ENCODE measurements at regions not wholly inside any gene's neighbourhood (a gene's known extent, or its start where the extent isn't known, plus 50 kb on each side); places are given as distances from the start of the nearest gene placed in this dataset.

DNA sequence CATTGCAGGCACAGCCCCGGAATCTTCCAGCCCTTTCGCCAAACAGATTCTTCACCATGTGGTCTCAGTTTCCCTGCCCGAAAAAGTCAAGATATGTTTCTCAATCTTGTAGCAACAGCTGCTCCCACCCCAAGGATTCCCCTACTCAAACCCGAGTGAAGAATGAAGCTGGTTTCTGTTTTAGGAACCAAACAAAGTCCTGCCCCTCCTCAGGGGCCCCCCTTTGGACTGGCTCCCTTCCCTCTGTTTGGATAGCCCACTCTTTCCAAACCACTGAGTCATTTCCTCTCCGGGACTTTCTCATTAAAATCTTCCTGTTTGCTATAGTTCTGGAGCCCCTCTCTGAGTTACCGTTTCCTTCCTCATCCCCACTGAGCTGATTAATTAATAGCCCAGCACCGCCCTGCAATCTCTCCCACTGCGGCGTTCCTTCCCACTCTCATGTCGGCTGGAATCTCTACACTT lies 100.9 kb downstream of the TSEN15 start:
- H3K9me3 ChIP-seq = no peaks in the 10 kb centered on the region
- H3K27me3 ChIP-seq = no peaks in the 10 kb centered on the region
- H3K36me3 ChIP-seq = no peaks in the 10 kb centered on the region
- intact Hi-C loops (cut with DNase I) = no loop called here
- H3K27ac ChIP-seq = peak overlapping the region; percentile 81
- H3K4me3 ChIP-seq = peak overlapping the region; percentile 46
- DNase-seq (no peak), ATAC-seq (peak; percentile 76)
- H3K4me1 ChIP-seq = peaks cover 31% of the 10 kb centered on the region
- no peak for TF ChIP-seq CTCF (IDR thresholded peaks at IDR 0.05)

GRCh38 chr1:184152974-184153373 lies 101.4 kb downstream of the TSEN15 start:
- peaks cover 31% of the 10 kb centered on the region for H3K4me1 ChIP-seq
- peak overlapping the region; percentile 81 for H3K27ac ChIP-seq
- intact Hi-C loops (cut with DNase I) = no loop called here
- no peak for TF ChIP-seq CTCF (IDR thresholded peaks at IDR 0.05)
- H3K36me3 ChIP-seq = no peaks in the 10 kb centered on the region
- H3K27me3 ChIP-seq = no peaks in the 10 kb centered on the region
- H3K4me3 ChIP-seq = peak overlapping the region; percentile 46
- no peaks in the 10 kb centered on the region for H3K9me3 ChIP-seq
- DNase-seq (no peak), ATAC-seq (peak; percentile 19)

- peak overlapping the region; percentile 81 for H3K27ac ChIP-seq
- ATAC-seq = no peak
- H3K4me3 ChIP-seq = no peak overlapping the region
- no peaks in the 10 kb centered on the region for H3K9me3 ChIP-seq
- intact Hi-C loops (cut with DNase I) = no loop called here
- H3K4me1 ChIP-seq = peaks cover 31% of the 10 kb centered on the region
- H3K36me3 ChIP-seq = no peaks in the 10 kb centered on the region
- H3K27me3 ChIP-seq = no peaks in the 10 kb centered on the region
- no peak for DNase-seq
- TF ChIP-seq CTCF (IDR thresholded peaks at IDR 0.05) = no peak
These were observed 102.2 kb downstream of the TSEN15 start for GRCh38 chr1:184153731-184154130.

GRCh38 chr1:184156521-184157393 lies 105.2 kb downstream of the TSEN15 start:
- ATAC-seq (no peak), DNase-seq (no peak)
- Histone ChIP-seq H3K4me3 (no peak overlapping the region), H3K27me3 (no peaks in the 10 kb centered on the region), H3K4me1 (peaks cover 35% of the 10 kb centered on the region), H3K36me3 (no peaks in the 10 kb centered on the region), H3K27ac (no peak overlapping the region), H3K9me3 (no peaks in the 10 kb centered on the region)
- no peak for TF ChIP-seq CTCF (IDR thresholded peaks at IDR 0.05)
- intact Hi-C loops (cut with DNase I) = no loop called here

- peaks cover 29% of the 10 kb centered on the region for H3K4me1 ChIP-seq
- intact Hi-C loops (cut with DNase I) = no loop called here
- H3K27ac ChIP-seq = no peak overlapping the region
- ATAC-seq = no peak
- H3K27me3 ChIP-seq = no peaks in the 10 kb centered on the region
- no peaks in the 10 kb centered on the region for H3K9me3 ChIP-seq
- TF ChIP-seq CTCF (IDR thresholded peaks at IDR 0.05) = no peak
- no peak overlapping the region for H3K4me3 ChIP-seq
- DNase-seq = no peak
- no peaks in the 10 kb centered on the region for H3K36me3 ChIP-seq
These were observed 105.8 kb downstream of the TSEN15 start for GRCh38 chr1:184157394-184157742.

Measured in upper lobe of right lung (tissue), 1 donor.